NB4 (cell line): ENCODE measurements at regions not wholly inside any gene's neighbourhood (a gene's known extent, or its start where the extent isn't known, plus 50 kb on each side); places are given as distances from the start of the nearest gene placed in this dataset.
"Not testable (repeated sequence)": the region's sequence is repeated elsewhere in the genome, so short reads cannot be mapped to it uniquely, and the experiment has no call there.

Experiments
- POLR2A ChIP-seq: IDR thresholded peaks from 2 replicates; pipeline ENCODE4 v1.6.1; 2011; ENCODE audit warnings: mild to moderate bottlenecking; ENCODE audit not compliant: insufficient read length; ENCODE audit errors: extremely low read depth
- TF ChIP-seq, protein P1 (sequence below): IDR thresholded peaks from one replicate; pipeline ENCODE4 v1.5.1; 2012; ENCODE audit warnings: low read depth, low read length
- TF ChIP-seq, protein P2 (sequence below): IDR thresholded peaks from 2 replicates; pipeline ENCODE4 v1.6.1; 2011; ENCODE audit warnings: low read depth, low read length

DNA sequence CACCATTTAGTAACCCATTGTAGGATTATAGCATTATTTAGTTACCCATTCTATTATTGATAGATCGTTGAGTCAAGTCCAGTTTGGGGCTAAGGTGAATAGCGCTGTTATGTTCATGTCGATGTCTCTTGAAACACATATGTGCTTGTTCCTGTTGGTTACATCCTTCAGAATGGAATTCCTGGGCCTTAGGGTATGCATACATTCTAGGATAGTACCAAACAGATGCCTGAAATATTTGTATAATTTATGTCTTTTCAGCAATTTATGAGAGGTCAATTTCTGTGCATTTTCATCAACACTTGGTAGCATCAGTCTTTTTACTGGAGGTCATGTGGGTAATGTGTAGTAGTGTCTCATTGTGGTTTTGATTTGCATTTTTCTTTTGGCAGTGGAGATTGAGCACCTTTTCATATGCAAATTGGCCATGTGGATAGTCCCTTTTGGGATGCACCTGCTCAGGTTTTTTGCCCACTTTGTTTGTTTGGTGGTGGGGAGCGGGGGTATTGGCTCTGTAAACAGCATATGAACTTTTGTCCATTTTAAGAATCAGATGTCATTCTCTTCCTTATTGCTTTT lies 104.2 kb downstream of the CDRT15L2 start:
- TF ChIP-seq, protein P1, sequence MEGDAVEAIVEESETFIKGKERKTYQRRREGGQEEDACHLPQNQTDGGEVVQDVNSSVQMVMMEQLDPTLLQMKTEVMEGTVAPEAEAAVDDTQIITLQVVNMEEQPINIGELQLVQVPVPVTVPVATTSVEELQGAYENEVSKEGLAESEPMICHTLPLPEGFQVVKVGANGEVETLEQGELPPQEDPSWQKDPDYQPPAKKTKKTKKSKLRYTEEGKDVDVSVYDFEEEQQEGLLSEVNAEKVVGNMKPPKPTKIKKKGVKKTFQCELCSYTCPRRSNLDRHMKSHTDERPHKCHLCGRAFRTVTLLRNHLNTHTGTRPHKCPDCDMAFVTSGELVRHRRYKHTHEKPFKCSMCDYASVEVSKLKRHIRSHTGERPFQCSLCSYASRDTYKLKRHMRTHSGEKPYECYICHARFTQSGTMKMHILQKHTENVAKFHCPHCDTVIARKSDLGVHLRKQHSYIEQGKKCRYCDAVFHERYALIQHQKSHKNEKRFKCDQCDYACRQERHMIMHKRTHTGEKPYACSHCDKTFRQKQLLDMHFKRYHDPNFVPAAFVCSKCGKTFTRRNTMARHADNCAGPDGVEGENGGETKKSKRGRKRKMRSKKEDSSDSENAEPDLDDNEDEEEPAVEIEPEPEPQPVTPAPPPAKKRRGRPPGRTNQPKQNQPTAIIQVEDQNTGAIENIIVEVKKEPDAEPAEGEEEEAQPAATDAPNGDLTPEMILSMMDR: not testable (repeated sequence)
- not testable (repeated sequence) for TF ChIP-seq POLR2A
- TF ChIP-seq, protein P2, sequence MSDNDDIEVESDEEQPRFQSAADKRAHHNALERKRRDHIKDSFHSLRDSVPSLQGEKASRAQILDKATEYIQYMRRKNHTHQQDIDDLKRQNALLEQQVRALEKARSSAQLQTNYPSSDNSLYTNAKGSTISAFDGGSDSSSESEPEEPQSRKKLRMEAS: not testable (repeated sequence)
